ENCODE measurements at regions not wholly inside any gene's neighbourhood (a gene's known extent, or its start where the extent isn't known, plus 50 kb on each side); places are given as distances from the start of the nearest gene placed in this dataset.

- H3K27me3 ChIP-seq (ENCODE audit: low read depth, low read length) = no peaks in the 10 kb centered on the region
- H3K27ac ChIP-seq (ENCODE audit: low read length) = no peak overlapping the region
- H3K36me3 ChIP-seq (ENCODE audit: control insufficient read depth in 1 of 2, insufficient read depth in 2 of 2, low read length in 2 of 2) = peaks cover 0 to 4% of the 10 kb centered on the region in 2 donors
- peaks cover 11 to 22% of the 10 kb centered on the region in 2 donors for H3K9me3 ChIP-seq (ENCODE audit: control insufficient read depth in 1 of 2, low read length in 2 of 2)
- H3K4me3 ChIP-seq (ENCODE audit: low read depth in 1 of 2, low read length in 2 of 2) = no peak overlapping the region
- H3K4me1 ChIP-seq (ENCODE audit: control insufficient read depth in 1 of 2, insufficient read depth in 2 of 2, low read length in 2 of 2) = no peaks in the 10 kb centered on the region
Observed at GRCh38 chr7:156590212-156590611, 50.4 kb upstream of the RNF32 start.

GRCh38 chr7:156589808-156590207 is 50.8 kb upstream of the RNF32 start:
- no peak overlapping the region for H3K27ac ChIP-seq (ENCODE audit: low read length)

GRCh38 chr7:156585926-156586325 is 54.6 kb upstream of the RNF32 start:
- Histone ChIP-seq H3K27ac (ENCODE audit: low read length) (no peak overlapping the region), H3K4me3 (ENCODE audit: low read depth in 1 of 2, low read length in 2 of 2) (no peak overlapping the region), H3K36me3 (ENCODE audit: control insufficient read depth in 1 of 2, insufficient read depth in 2 of 2, low read length in 2 of 2) (no peaks in the 10 kb centered on the region), H3K9me3 (ENCODE audit: control insufficient read depth in 1 of 2, low read length in 2 of 2) (peaks cover 6 to 11% of the 10 kb centered on the region in 2 donors), H3K4me1 (ENCODE audit: control insufficient read depth in 1 of 2, insufficient read depth in 2 of 2, low read length in 2 of 2) (no peaks in the 10 kb centered on the region), H3K27me3 (ENCODE audit: low read depth, low read length) (no peaks in the 10 kb centered on the region)

More at GRCh38 chr7:156589808-156590207, 50.8 kb upstream of the RNF32 start:
- Histone ChIP-seq H3K27me3 (ENCODE audit: low read depth, low read length) (no peaks in the 10 kb centered on the region), H3K4me3 (ENCODE audit: low read depth in 1 of 2, low read length in 2 of 2) (no peak overlapping the region), H3K4me1 (ENCODE audit: control insufficient read depth in 1 of 2, insufficient read depth in 2 of 2, low read length in 2 of 2) (no peaks in the 10 kb centered on the region), H3K9me3 (ENCODE audit: control insufficient read depth in 1 of 2, low read length in 2 of 2) (peaks cover 11 to 18% of the 10 kb centered on the region in 2 donors), H3K36me3 (ENCODE audit: control insufficient read depth in 1 of 2, insufficient read depth in 2 of 2, low read length in 2 of 2) (peaks cover 0 to 3% of the 10 kb centered on the region in 2 donors)

GRCh38 chr7:156585025-156585648 is 55.4 kb upstream of the RNF32 start:
- no peaks in the 10 kb centered on the region for H3K4me1 ChIP-seq (ENCODE audit: control insufficient read depth in 1 of 2, insufficient read depth in 2 of 2, low read length in 2 of 2)
- no peaks in the 10 kb centered on the region for H3K27me3 ChIP-seq (ENCODE audit: low read depth, low read length)
- H3K4me3 ChIP-seq (ENCODE audit: low read depth in 1 of 2, low read length in 2 of 2) = no peak overlapping the region
- no peaks in the 10 kb centered on the region for H3K36me3 ChIP-seq (ENCODE audit: control insufficient read depth in 1 of 2, insufficient read depth in 2 of 2, low read length in 2 of 2)
- peaks cover 6 to 11% of the 10 kb centered on the region in 2 donors for H3K9me3 ChIP-seq (ENCODE audit: control insufficient read depth in 1 of 2, low read length in 2 of 2)
- no peak overlapping the region for H3K27ac ChIP-seq (ENCODE audit: low read length)

- Histone ChIP-seq H3K9me3 (ENCODE audit: control insufficient read depth in 1 of 2, low read length in 2 of 2) (peaks cover 6 to 11% of the 10 kb centered on the region in 2 donors), H3K36me3 (ENCODE audit: control insufficient read depth in 1 of 2, insufficient read depth in 2 of 2, low read length in 2 of 2) (no peaks in the 10 kb centered on the region), H3K4me3 (ENCODE audit: low read depth in 1 of 2, low read length in 2 of 2) (no peak overlapping the region), H3K27me3 (ENCODE audit: low read depth, low read length) (no peaks in the 10 kb centered on the region), H3K27ac (ENCODE audit: low read length) (no peak overlapping the region), H3K4me1 (ENCODE audit: control insufficient read depth in 1 of 2, insufficient read depth in 2 of 2, low read length in 2 of 2) (no peaks in the 10 kb centered on the region)
Observed at GRCh38 chr7:156582591-156583123, 57.9 kb upstream of the RNF32 start.

- Histone ChIP-seq H3K36me3 (ENCODE audit: control insufficient read depth in 1 of 2, insufficient read depth in 2 of 2, low read length in 2 of 2) (no peaks in the 10 kb centered on the region), H3K4me3 (ENCODE audit: low read depth in 1 of 2, low read length in 2 of 2) (no peak overlapping the region), H3K4me1 (ENCODE audit: control insufficient read depth in 1 of 2, insufficient read depth in 2 of 2, low read length in 2 of 2) (no peaks in the 10 kb centered on the region), H3K27ac (ENCODE audit: low read length) (no peak overlapping the region), H3K9me3 (ENCODE audit: control insufficient read depth in 1 of 2, low read length in 2 of 2) (no peaks in the 10 kb centered on the region), H3K27me3 (ENCODE audit: low read depth, low read length) (no peaks in the 10 kb centered on the region)
Observed at GRCh38 chr7:156580036-156580435, 60.5 kb upstream of the RNF32 start.

- H3K9me3 ChIP-seq (ENCODE audit: control insufficient read depth in 1 of 2, low read length in 2 of 2) = no peaks in the 10 kb centered on the region
- no peak overlapping the region for H3K4me3 ChIP-seq (ENCODE audit: low read depth in 1 of 2, low read length in 2 of 2)
- no peaks in the 10 kb centered on the region for H3K36me3 ChIP-seq (ENCODE audit: control insufficient read depth in 1 of 2, insufficient read depth in 2 of 2, low read length in 2 of 2)
- no peaks in the 10 kb centered on the region for H3K4me1 ChIP-seq (ENCODE audit: control insufficient read depth in 1 of 2, insufficient read depth in 2 of 2, low read length in 2 of 2)
- H3K27ac ChIP-seq (ENCODE audit: low read length) = no peak overlapping the region
- no peaks in the 10 kb centered on the region for H3K27me3 ChIP-seq (ENCODE audit: low read depth, low read length)
Observed at GRCh38 chr7:156579566-156579965, 61.0 kb upstream of the RNF32 start.

- no peak overlapping the region for H3K4me3 ChIP-seq (ENCODE audit: low read depth in 1 of 2, low read length in 2 of 2)
- H3K4me1 ChIP-seq (ENCODE audit: control insufficient read depth in 1 of 2, insufficient read depth in 2 of 2, low read length in 2 of 2) = no peaks in the 10 kb centered on the region
- H3K27me3 ChIP-seq (ENCODE audit: low read depth, low read length) = no peaks in the 10 kb centered on the region
- no peaks in the 10 kb centered on the region for H3K36me3 ChIP-seq (ENCODE audit: control insufficient read depth in 1 of 2, insufficient read depth in 2 of 2, low read length in 2 of 2)
- H3K9me3 ChIP-seq (ENCODE audit: control insufficient read depth in 1 of 2, low read length in 2 of 2) = no peaks in the 10 kb centered on the region
- H3K27ac ChIP-seq (ENCODE audit: low read length) = no peak overlapping the region
Observed at GRCh38 chr7:156578978-156579430, 61.6 kb upstream of the RNF32 start.

- H3K27ac ChIP-seq (ENCODE audit: low read length) = no peak overlapping the region
Observed at GRCh38 chr7:156578578-156578940, 62.0 kb upstream of the RNF32 start.

GRCh38 chr7:156577645-156578577 is 62.7 kb upstream of the RNF32 start:
- Histone ChIP-seq H3K4me3 (ENCODE audit: low read depth in 1 of 2, low read length in 2 of 2) (no peak overlapping the region), H3K27me3 (ENCODE audit: low read depth, low read length) (no peaks in the 10 kb centered on the region), H3K36me3 (ENCODE audit: control insufficient read depth in 1 of 2, insufficient read depth in 2 of 2, low read length in 2 of 2) (no peaks in the 10 kb centered on the region), H3K4me1 (ENCODE audit: control insufficient read depth in 1 of 2, insufficient read depth in 2 of 2, low read length in 2 of 2) (no peaks in the 10 kb centered on the region), H3K27ac (ENCODE audit: low read length) (no peak overlapping the region), H3K9me3 (ENCODE audit: control insufficient read depth in 1 of 2, low read length in 2 of 2) (no peaks in the 10 kb centered on the region)

More at GRCh38 chr7:156578578-156578940, 62.0 kb upstream of the RNF32 start:
- H3K27me3 ChIP-seq (ENCODE audit: low read depth, low read length) = no peaks in the 10 kb centered on the region
- no peaks in the 10 kb centered on the region for H3K36me3 ChIP-seq (ENCODE audit: control insufficient read depth in 1 of 2, insufficient read depth in 2 of 2, low read length in 2 of 2)
- no peak overlapping the region for H3K4me3 ChIP-seq (ENCODE audit: low read depth in 1 of 2, low read length in 2 of 2)
- no peaks in the 10 kb centered on the region for H3K9me3 ChIP-seq (ENCODE audit: control insufficient read depth in 1 of 2, low read length in 2 of 2)
- H3K4me1 ChIP-seq (ENCODE audit: control insufficient read depth in 1 of 2, insufficient read depth in 2 of 2, low read length in 2 of 2) = no peaks in the 10 kb centered on the region

GRCh38 chr7:156576216-156577058 is 64.1 kb upstream of the RNF32 start:
- H3K9me3 ChIP-seq (ENCODE audit: control insufficient read depth in 1 of 2, low read length in 2 of 2) = no peaks in the 10 kb centered on the region
- H3K4me1 ChIP-seq (ENCODE audit: control insufficient read depth in 1 of 2, insufficient read depth in 2 of 2, low read length in 2 of 2) = no peaks in the 10 kb centered on the region
- no peaks in the 10 kb centered on the region for H3K27me3 ChIP-seq (ENCODE audit: low read depth, low read length)
- no peak overlapping the region for H3K27ac ChIP-seq (ENCODE audit: low read length)
- no peaks in the 10 kb centered on the region for H3K36me3 ChIP-seq (ENCODE audit: control insufficient read depth in 1 of 2, insufficient read depth in 2 of 2, low read length in 2 of 2)
- H3K4me3 ChIP-seq (ENCODE audit: low read depth in 1 of 2, low read length in 2 of 2) = no peak overlapping the region
